ENCODE measurements at regions not wholly inside any gene's neighbourhood (a gene's known extent, or its start where the extent isn't known, plus 50 kb on each side); places are given as distances from the start of the nearest gene placed in this dataset.

GRCh38 chr6:105900125-105900937 is 185.8 kb upstream of the PRDM1 start:
- TF ChIP-seq CTCF (IDR thresholded peaks at IDR 0.05; ENCODE audit: insufficient read depth, low read length, severe bottlenecking): no peak
- FAIRE-seq (peak; percentile 75), DNase-seq (ENCODE audit: low read depth) (peak; percentile 56)
- no peaks in the 10 kb centered on the region for H3K36me3 ChIP-seq (ENCODE audit: control insufficient read depth, insufficient read depth, low read length)
- H3K27me3 ChIP-seq (ENCODE audit: control insufficient read depth, insufficient read depth, low read length): no peaks in the 10 kb centered on the region
- H3K4me3 ChIP-seq (ENCODE audit: low read depth, low read length): no peak overlapping the region

GRCh38 chr6:105898286-105898685 is 187.8 kb upstream of the PRDM1 start:
- Histone ChIP-seq H3K36me3 (ENCODE audit: control insufficient read depth, insufficient read depth, low read length) (no peaks in the 10 kb centered on the region), H3K27me3 (ENCODE audit: control insufficient read depth, insufficient read depth, low read length) (no peaks in the 10 kb centered on the region), H3K4me3 (ENCODE audit: low read depth, low read length) (no peak overlapping the region)
- no peak for FAIRE-seq
- TF ChIP-seq CTCF (IDR thresholded peaks at IDR 0.05; ENCODE audit: insufficient read depth, low read length, severe bottlenecking): no peak
- peak; percentile 89 for DNase-seq (ENCODE audit: low read depth)

- no peak for FAIRE-seq
- H3K27me3 ChIP-seq (ENCODE audit: control insufficient read depth, insufficient read depth, low read length): no peaks in the 10 kb centered on the region
- no peaks in the 10 kb centered on the region for H3K36me3 ChIP-seq (ENCODE audit: control insufficient read depth, insufficient read depth, low read length)
- no peak for DNase-seq (ENCODE audit: low read depth)
- no peak for TF ChIP-seq CTCF (IDR thresholded peaks at IDR 0.05; ENCODE audit: insufficient read depth, low read length, severe bottlenecking)
- no peak overlapping the region for H3K4me3 ChIP-seq (ENCODE audit: low read depth, low read length)
Measured at GRCh38 chr6:105897131-105897530, 189.0 kb upstream of the PRDM1 start.

- no peaks in the 10 kb centered on the region for H3K36me3 ChIP-seq (ENCODE audit: control insufficient read depth, insufficient read depth, low read length)
- no peak overlapping the region for H3K4me3 ChIP-seq (ENCODE audit: low read depth, low read length)
- no peaks in the 10 kb centered on the region for H3K27me3 ChIP-seq (ENCODE audit: control insufficient read depth, insufficient read depth, low read length)
- no peak for TF ChIP-seq CTCF (IDR thresholded peaks at IDR 0.05; ENCODE audit: insufficient read depth, low read length, severe bottlenecking)
- FAIRE-seq (no peak), DNase-seq (ENCODE audit: low read depth) (peak; percentile 80)
Measured at GRCh38 chr6:105896821-105897095, 189.4 kb upstream of the PRDM1 start.

GRCh38 chr6:105896052-105896820 is 189.9 kb upstream of the PRDM1 start:
- Histone ChIP-seq H3K4me3 (ENCODE audit: low read depth, low read length) (no peak overlapping the region), H3K27me3 (ENCODE audit: control insufficient read depth, insufficient read depth, low read length) (no peaks in the 10 kb centered on the region), H3K36me3 (ENCODE audit: control insufficient read depth, insufficient read depth, low read length) (no peaks in the 10 kb centered on the region)
- peak; percentile 8 for DNase-seq (ENCODE audit: low read depth)
- TF ChIP-seq CTCF (IDR thresholded peaks at IDR 0.05; ENCODE audit: insufficient read depth, low read length, severe bottlenecking): no peak
- no peak for FAIRE-seq

Data from bronchial epithelial cell (primary cell).